ENCODE measurements at regions not wholly inside any gene's neighbourhood (a gene's known extent, or its start where the extent isn't known, plus 50 kb on each side); places are given as distances from the start of the nearest gene placed in this dataset.

GRCh38 chr18:78925557-78926242 lies 53.9 kb upstream of the SALL3 start:
- Histone ChIP-seq H3K9me1 (ENCODE audit: control insufficient read depth, extremely low read depth, insufficient read depth, low read length) (no peaks in the 10 kb centered on the region), H3K4me1 (ENCODE audit: control insufficient read depth, extremely low read depth, insufficient read depth, low read length) (no peaks in the 10 kb centered on the region), H3K36me3 (ENCODE audit: control insufficient read depth in 2 of 2, extremely low read depth in 1 of 2, insufficient read depth in 2 of 2, low read length in 2 of 2) (no peaks in the 10 kb centered on the region), H4K20me1 (ENCODE audit: control insufficient read depth, extremely low read depth, insufficient read depth, low read length) (no peaks in the 10 kb centered on the region), H3K4me3 (ENCODE audit: control insufficient read depth in 2 of 3, extremely low read depth in 1 of 3, insufficient read depth in 2 of 3, low read depth in 1 of 3, low read length in 3 of 3) (no peak overlapping the region), H3K27me3 (ENCODE audit: control insufficient read depth, extremely low read depth, insufficient read depth, low read length) (no peaks in the 10 kb centered on the region), H3K27ac (ENCODE audit: control insufficient read depth, insufficient read depth, low read length) (no peak overlapping the region), H3K9ac (ENCODE audit: control insufficient read depth, extremely low read depth, insufficient read depth, low read length) (no peak overlapping the region), H3K79me2 (ENCODE audit: control insufficient read depth, insufficient read depth, low read length) (no peaks in the 10 kb centered on the region), H3K4me2 (ENCODE audit: control insufficient read depth, extremely low read depth, insufficient read depth, low read depth, low read length) (no peak overlapping the region), H3K9me3 (ENCODE audit: control insufficient read depth, low read depth, low read length) (peaks cover 23% of the 10 kb centered on the region), H2AFZ (ENCODE audit: control insufficient read depth, low read length) (no peak overlapping the region)
- TF ChIP-seq CTCF (optimal IDR thresholded peaks at IDR 0.05 in 1 of 3, IDR thresholded peaks at IDR 0.05 in 1 of 3, conservative IDR thresholded peaks at IDR 0.05 in 1 of 3; ENCODE audit: extremely low read depth in 1 of 3, insufficient read depth in 2 of 3, low read length in 3 of 3), result no peak
- no peak for TF ChIP-seq EZH2 (IDR thresholded peaks at IDR 0.05; ENCODE audit: low read length)
- dilution Hi-C loops (cut with MboI; ENCODE audit: extremely low pct_ligation_motif_present, low sequenced_read_pairs), result no loop called here
- DNase-seq (ENCODE audit: low read depth, low spot score) (no peak), FAIRE-seq (no peak)

GRCh38 chr18:78926243-78926615 lies 53.4 kb upstream of the SALL3 start:
- no peak for TF ChIP-seq CTCF (optimal IDR thresholded peaks at IDR 0.05 in 1 of 3, IDR thresholded peaks at IDR 0.05 in 1 of 3, conservative IDR thresholded peaks at IDR 0.05 in 1 of 3; ENCODE audit: extremely low read depth in 1 of 3, insufficient read depth in 2 of 3, low read length in 3 of 3)
- TF ChIP-seq EZH2 (IDR thresholded peaks at IDR 0.05; ENCODE audit: low read length), result no peak
- Histone ChIP-seq H3K4me3 (ENCODE audit: control insufficient read depth in 2 of 3, extremely low read depth in 1 of 3, insufficient read depth in 2 of 3, low read depth in 1 of 3, low read length in 3 of 3) (no peak overlapping the region), H3K9me1 (ENCODE audit: control insufficient read depth, extremely low read depth, insufficient read depth, low read length) (no peaks in the 10 kb centered on the region), H3K9ac (ENCODE audit: control insufficient read depth, extremely low read depth, insufficient read depth, low read length) (no peak overlapping the region), H3K79me2 (ENCODE audit: control insufficient read depth, insufficient read depth, low read length) (no peaks in the 10 kb centered on the region), H4K20me1 (ENCODE audit: control insufficient read depth, extremely low read depth, insufficient read depth, low read length) (no peaks in the 10 kb centered on the region), H3K4me2 (ENCODE audit: control insufficient read depth, extremely low read depth, insufficient read depth, low read depth, low read length) (no peak overlapping the region), H2AFZ (ENCODE audit: control insufficient read depth, low read length) (no peak overlapping the region), H3K36me3 (ENCODE audit: control insufficient read depth in 2 of 2, extremely low read depth in 1 of 2, insufficient read depth in 2 of 2, low read length in 2 of 2) (no peaks in the 10 kb centered on the region), H3K4me1 (ENCODE audit: control insufficient read depth, extremely low read depth, insufficient read depth, low read length) (no peaks in the 10 kb centered on the region), H3K9me3 (ENCODE audit: control insufficient read depth, low read depth, low read length) (peaks cover 21% of the 10 kb centered on the region), H3K27me3 (ENCODE audit: control insufficient read depth, extremely low read depth, insufficient read depth, low read length) (no peaks in the 10 kb centered on the region), H3K27ac (ENCODE audit: control insufficient read depth, insufficient read depth, low read length) (no peak overlapping the region)
- FAIRE-seq (no peak), DNase-seq (ENCODE audit: low read depth, low spot score) (no peak)
- dilution Hi-C loops (cut with MboI; ENCODE audit: extremely low pct_ligation_motif_present, low sequenced_read_pairs), result no loop called here

All from keratinocyte (primary cell).